ENCODE measurements at regions not wholly inside any gene's neighbourhood (a gene's known extent, or its start where the extent isn't known, plus 50 kb on each side); places are given as distances from the start of the nearest gene placed in this dataset.
A peak's percentile ranks its signal among the peaks of the same experiment; 100 is the strongest.

DNA sequence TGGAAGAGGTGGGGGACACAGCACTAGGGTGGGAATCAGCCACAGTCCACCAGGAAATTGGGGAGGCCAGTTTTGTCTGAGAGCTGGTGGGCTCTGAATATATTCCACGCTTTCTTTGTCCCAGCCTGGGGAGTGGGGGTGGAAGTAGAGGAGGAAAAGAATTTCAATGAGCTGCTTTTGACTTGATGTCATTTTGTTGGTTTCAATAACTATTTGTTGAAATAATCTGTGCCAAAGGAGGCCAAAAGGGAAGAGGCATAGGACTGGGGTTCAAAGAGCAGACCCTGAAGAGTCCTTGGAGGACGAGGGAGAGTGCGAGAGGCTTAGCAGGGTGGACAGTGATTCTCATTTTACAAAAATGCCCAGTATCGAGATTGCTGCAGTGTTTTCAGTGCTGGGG is 262.3 kb downstream of the SHQ1 start:
- ATAC-seq (ENCODE audit: low read depth in 2 of 2) (no peak), DNase-seq (no peak)
- Histone ChIP-seq H3K4me3 (ENCODE audit: low read depth, low read length) (no peak overlapping the region), H3K27ac (ENCODE audit: insufficient read depth, low read length, poor library complexity, severe bottlenecking) (no peak overlapping the region), H3K36me3 (ENCODE audit: control insufficient read depth, insufficient read depth, low read length) (no peaks in the 10 kb centered on the region), H3K9me3 (ENCODE audit: control insufficient read depth in 2 of 2, low read length in 2 of 2) (no peaks in the 10 kb centered on the region), H3K27me3 (ENCODE audit: control insufficient read depth, insufficient read depth, low read length) (no peaks in the 10 kb centered on the region), H3K4me1 (ENCODE audit: control insufficient read depth, insufficient read depth, low read length, poor library complexity, severe bottlenecking) (no peaks in the 10 kb centered on the region)
- Mint-ChIP-seq H3K9me3 (peaks cover 0 to 2% (median 0%) of the 10 kb centered on the region in 7 donors), H3K36me3 (no peaks in the 10 kb centered on the region), H3K4me3 (no peak overlapping the region), H3K27me3 (no peaks in the 10 kb centered on the region), H3K27ac (no peak overlapping the region), H3K4me1 (peaks cover 0 to 2% (median 0%) of the 10 kb centered on the region in 4 donors)

DNA sequence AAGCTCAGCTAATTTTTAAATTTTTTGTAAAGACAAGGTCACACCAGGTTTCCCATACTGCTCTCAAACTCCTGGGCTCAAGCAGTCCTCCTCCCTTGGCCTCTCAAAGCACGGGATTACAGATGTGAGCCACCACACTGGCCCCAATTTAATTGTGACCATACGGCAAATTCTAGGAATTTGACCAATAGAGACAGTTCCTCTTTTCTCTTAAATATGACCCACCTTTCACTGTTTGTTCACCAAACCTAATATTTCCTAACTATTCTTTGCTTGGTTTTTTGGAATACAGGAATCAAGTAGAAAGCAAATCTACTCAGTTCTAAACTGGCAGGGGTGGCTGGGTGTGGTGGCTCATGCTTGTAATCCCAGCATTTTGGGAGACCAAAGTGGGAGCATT is 264.0 kb downstream of the SHQ1 start:
- H3K27ac ChIP-seq (ENCODE audit: insufficient read depth, low read length, poor library complexity, severe bottlenecking): no peak overlapping the region
- no peak overlapping the region for H3K4me3 ChIP-seq (ENCODE audit: low read depth, low read length)
- DNase-seq (no peak), ATAC-seq (ENCODE audit: low read depth in 2 of 2) (no peak)
- Mint-ChIP-seq H3K4me1 (peaks cover 0 to under 1% (median 0%) of the 10 kb centered on the region in 4 donors), H3K4me3 (no peak overlapping the region), H3K9me3 (peaks cover 0 to 2% (median 0%) of the 10 kb centered on the region in 7 donors), H3K36me3 (no peaks in the 10 kb centered on the region), H3K27ac (no peak overlapping the region), H3K27me3 (no peaks in the 10 kb centered on the region)
- no peaks in the 10 kb centered on the region for H3K4me1 ChIP-seq (ENCODE audit: control insufficient read depth, insufficient read depth, low read length, poor library complexity, severe bottlenecking)
- H3K27me3 ChIP-seq (ENCODE audit: control insufficient read depth, insufficient read depth, low read length): no peaks in the 10 kb centered on the region
- H3K9me3 ChIP-seq (ENCODE audit: control insufficient read depth in 2 of 2, low read length in 2 of 2): no peaks in the 10 kb centered on the region
- H3K36me3 ChIP-seq (ENCODE audit: control insufficient read depth, insufficient read depth, low read length): no peaks in the 10 kb centered on the region

DNA sequence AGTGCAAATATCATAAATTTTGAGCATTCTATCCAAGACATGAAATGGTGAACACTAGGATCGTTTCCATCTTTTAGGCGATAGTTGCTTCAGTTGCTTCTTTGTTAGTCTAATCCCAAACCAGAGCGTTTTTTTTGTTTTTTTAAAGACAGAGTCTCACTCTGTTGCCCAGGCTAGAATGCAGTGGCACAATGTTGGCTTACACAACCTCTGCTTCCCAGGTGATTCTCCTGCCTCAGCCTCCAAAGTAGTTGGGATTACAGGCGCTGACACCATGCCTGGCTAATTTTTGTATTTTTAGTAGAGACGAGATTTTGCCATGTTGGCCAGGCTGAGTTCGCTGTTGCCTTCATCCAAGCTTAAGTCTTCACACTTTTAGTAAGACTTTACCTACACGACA is 265.3 kb downstream of the SHQ1 start:
- H3K36me3 Mint-ChIP-seq: no peaks in the 10 kb centered on the region
- Histone ChIP-seq H3K9me3 (ENCODE audit: control insufficient read depth in 2 of 2, low read length in 2 of 2) (no peaks in the 10 kb centered on the region), H3K4me1 (ENCODE audit: control insufficient read depth, insufficient read depth, low read length, poor library complexity, severe bottlenecking) (no peaks in the 10 kb centered on the region), H3K27me3 (ENCODE audit: control insufficient read depth, insufficient read depth, low read length) (no peaks in the 10 kb centered on the region), H3K27ac (ENCODE audit: insufficient read depth, low read length, poor library complexity, severe bottlenecking) (no peak overlapping the region), H3K36me3 (ENCODE audit: control insufficient read depth, insufficient read depth, low read length) (no peaks in the 10 kb centered on the region), H3K4me3 (ENCODE audit: low read depth, low read length) (no peak overlapping the region)
- H3K27me3 Mint-ChIP-seq: no peaks in the 10 kb centered on the region
- peaks cover 0 to 2% (median 0%) of the 10 kb centered on the region in 7 donors for H3K9me3 Mint-ChIP-seq
- ATAC-seq (ENCODE audit: low read depth in 2 of 2) (no peak), DNase-seq (no peak)
- no peak overlapping the region for H3K27ac Mint-ChIP-seq
- no peaks in the 10 kb centered on the region for H3K4me1 Mint-ChIP-seq
- H3K4me3 Mint-ChIP-seq: no peak overlapping the region

DNA sequence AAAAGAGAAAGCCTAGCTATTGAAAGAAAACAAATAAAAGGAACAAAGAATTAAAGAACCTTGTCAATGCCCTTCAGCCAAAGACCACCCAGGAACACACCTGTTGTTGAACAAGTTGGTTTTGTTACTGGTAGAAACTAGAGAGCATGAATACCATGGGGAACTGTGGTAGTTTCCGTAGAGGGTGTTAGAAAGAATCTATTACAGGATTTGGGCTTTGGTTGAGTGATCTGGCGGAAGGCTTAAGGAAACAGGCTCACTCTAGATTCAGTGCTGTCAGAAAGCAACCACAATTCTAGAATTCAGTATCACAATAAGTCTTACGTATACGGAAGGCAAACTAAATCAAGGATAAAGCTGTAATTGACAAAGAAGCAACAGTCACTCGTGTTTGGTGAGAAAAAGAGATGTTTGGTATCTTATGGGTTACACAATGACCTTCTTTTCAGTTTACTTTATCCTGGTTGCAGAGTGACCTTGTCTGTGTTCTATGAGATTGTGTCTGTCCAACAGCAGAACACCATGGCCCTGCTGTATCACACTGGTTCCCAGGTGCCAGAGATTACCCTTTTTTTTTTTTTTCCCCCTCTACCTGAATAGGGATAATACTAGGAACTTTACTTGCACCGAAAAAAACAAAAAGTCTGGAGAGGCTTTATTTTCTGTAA is 265.9 kb downstream of the SHQ1 start:
- Histone ChIP-seq H3K27me3 (ENCODE audit: control insufficient read depth, insufficient read depth, low read length) (no peaks in the 10 kb centered on the region), H3K36me3 (ENCODE audit: control insufficient read depth, insufficient read depth, low read length) (no peaks in the 10 kb centered on the region), H3K4me3 (ENCODE audit: low read depth, low read length) (no peak overlapping the region), H3K4me1 (ENCODE audit: control insufficient read depth, insufficient read depth, low read length, poor library complexity, severe bottlenecking) (no peaks in the 10 kb centered on the region), H3K9me3 (ENCODE audit: control insufficient read depth in 2 of 2, low read length in 2 of 2) (no peaks in the 10 kb centered on the region), H3K27ac (ENCODE audit: insufficient read depth, low read length, poor library complexity, severe bottlenecking) (no peak overlapping the region)
- peaks cover 0 to 2% (median 0%) of the 10 kb centered on the region in 4 donors for H3K4me1 Mint-ChIP-seq
- no peaks in the 10 kb centered on the region for H3K36me3 Mint-ChIP-seq
- H3K9me3 Mint-ChIP-seq: peaks cover 0 to 3% (median 0%) of the 10 kb centered on the region in 7 donors
- H3K27ac Mint-ChIP-seq: no peak overlapping the region
- no peaks in the 10 kb centered on the region for H3K27me3 Mint-ChIP-seq
- H3K4me3 Mint-ChIP-seq: no peak overlapping the region
- no peak for ATAC-seq (ENCODE audit: low read depth in 2 of 2)
- no peak for DNase-seq

DNA sequence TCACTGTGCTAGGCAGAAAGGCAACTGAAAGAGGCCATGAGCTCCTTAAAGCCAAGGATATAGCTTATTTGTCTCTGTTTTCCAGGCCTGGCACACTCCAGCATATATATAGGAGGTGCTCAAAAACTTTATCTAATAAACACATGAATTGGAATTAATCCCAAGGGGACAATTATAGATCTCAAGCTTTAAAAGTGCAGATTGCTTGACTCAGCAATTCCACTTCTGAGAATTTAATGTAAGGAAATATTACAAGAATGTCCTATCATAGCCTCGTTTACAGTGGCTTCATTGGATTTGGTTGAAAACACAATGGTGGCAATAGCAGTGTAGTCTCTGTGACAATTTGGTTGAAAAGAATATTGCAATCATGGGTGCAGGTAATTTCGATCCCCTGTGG is 267.3 kb downstream of the SHQ1 start:
- no peak overlapping the region for H3K4me3 Mint-ChIP-seq
- ATAC-seq (ENCODE audit: low read depth in 2 of 2) (no peak), DNase-seq (no peak)
- H3K36me3 Mint-ChIP-seq: no peaks in the 10 kb centered on the region
- no peaks in the 10 kb centered on the region for H3K27me3 Mint-ChIP-seq
- Histone ChIP-seq H3K4me1 (ENCODE audit: control insufficient read depth, insufficient read depth, low read length, poor library complexity, severe bottlenecking) (no peaks in the 10 kb centered on the region), H3K36me3 (ENCODE audit: control insufficient read depth, insufficient read depth, low read length) (no peaks in the 10 kb centered on the region), H3K4me3 (ENCODE audit: low read depth, low read length) (no peak overlapping the region), H3K27me3 (ENCODE audit: control insufficient read depth, insufficient read depth, low read length) (no peaks in the 10 kb centered on the region), H3K27ac (ENCODE audit: insufficient read depth, low read length, poor library complexity, severe bottlenecking) (no peak overlapping the region), H3K9me3 (ENCODE audit: control insufficient read depth in 2 of 2, low read length in 2 of 2) (no peaks in the 10 kb centered on the region)
- peaks cover 0 to 2% (median 0%) of the 10 kb centered on the region in 4 donors for H3K4me1 Mint-ChIP-seq
- H3K9me3 Mint-ChIP-seq: peaks cover 0 to 3% (median 0%) of the 10 kb centered on the region in 7 donors
- H3K27ac Mint-ChIP-seq: no peak overlapping the region

DNA sequence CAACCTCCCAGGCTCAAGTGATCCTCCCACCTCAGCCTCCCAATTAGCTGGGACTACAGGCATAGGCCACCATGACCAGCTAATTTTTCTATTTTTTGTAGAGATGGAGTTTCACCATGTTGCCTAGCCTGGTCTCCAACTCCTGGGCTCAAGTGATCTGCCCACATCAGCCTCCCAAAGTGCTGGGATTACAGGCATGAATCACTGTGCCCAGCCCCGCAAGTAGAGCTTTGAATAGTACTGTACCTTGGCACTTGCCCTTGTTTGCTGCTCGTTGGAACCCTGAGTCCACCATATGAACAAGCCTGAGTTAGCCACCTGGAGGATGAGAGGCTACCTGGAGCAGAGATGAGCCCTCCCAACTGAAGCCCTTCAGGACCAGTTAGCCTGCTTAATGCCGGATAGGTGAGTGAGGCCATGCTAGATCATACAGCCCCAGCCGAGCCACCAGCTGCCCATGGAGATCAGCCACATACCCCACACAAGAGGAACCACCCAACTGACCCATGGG is 267.9 kb downstream of the SHQ1 start:
- no peaks in the 10 kb centered on the region for H3K36me3 ChIP-seq (ENCODE audit: control insufficient read depth, insufficient read depth, low read length)
- ATAC-seq (ENCODE audit: low read depth in 2 of 2): no peak
- peaks cover 0 to 2% (median 0%) of the 10 kb centered on the region in 4 donors for H3K4me1 Mint-ChIP-seq
- H3K27me3 ChIP-seq (ENCODE audit: control insufficient read depth, insufficient read depth, low read length): no peaks in the 10 kb centered on the region
- no peaks in the 10 kb centered on the region for H3K4me1 ChIP-seq (ENCODE audit: control insufficient read depth, insufficient read depth, low read length, poor library complexity, severe bottlenecking)
- no peaks in the 10 kb centered on the region for H3K36me3 Mint-ChIP-seq
- H3K4me3 ChIP-seq (ENCODE audit: low read depth, low read length): no peak overlapping the region
- peak overlapping the region in 1 of 3 donors; percentile 63 for H3K27ac Mint-ChIP-seq
- DNase-seq: no peak
- no peaks in the 10 kb centered on the region for H3K9me3 ChIP-seq (ENCODE audit: control insufficient read depth in 2 of 2, low read length in 2 of 2)
- H3K9me3 Mint-ChIP-seq: peaks cover 0 to 3% (median 0%) of the 10 kb centered on the region in 7 donors
- H3K4me3 Mint-ChIP-seq: no peak overlapping the region
- H3K27ac ChIP-seq (ENCODE audit: insufficient read depth, low read length, poor library complexity, severe bottlenecking): no peak overlapping the region
- no peaks in the 10 kb centered on the region for H3K27me3 Mint-ChIP-seq

DNA sequence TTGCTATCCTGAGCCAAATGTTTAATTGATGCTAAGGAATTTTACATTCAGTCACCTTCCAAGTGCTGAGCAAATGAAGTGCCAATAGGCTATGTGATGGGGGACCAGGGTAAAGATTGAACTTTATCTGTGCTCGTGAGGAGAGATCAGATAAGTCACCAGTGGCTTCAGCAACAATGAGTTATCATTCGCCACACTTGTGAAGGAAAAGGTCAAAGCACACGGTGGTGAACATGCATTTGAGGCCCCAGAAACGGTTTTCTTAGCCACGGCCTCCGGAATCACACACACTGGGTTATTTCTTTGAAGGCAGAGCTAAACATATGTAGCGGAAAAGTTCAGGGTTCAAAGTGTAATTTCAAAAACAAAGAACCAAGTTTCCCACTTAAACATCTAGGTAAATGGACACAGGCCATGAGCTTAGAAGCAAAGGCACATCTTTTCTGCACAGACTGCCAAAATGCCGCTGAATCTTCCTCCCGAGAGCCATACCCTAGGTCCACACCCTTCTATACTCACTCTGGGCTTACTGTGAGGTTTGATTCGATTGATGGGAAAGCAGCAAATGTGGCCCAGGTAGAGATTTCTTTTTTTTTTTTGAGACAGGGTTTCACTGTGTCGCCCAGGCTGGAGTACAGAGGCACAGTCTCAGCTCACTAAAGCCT is 268.5 kb downstream of the SHQ1 start:
- H3K27ac ChIP-seq (ENCODE audit: insufficient read depth, low read length, poor library complexity, severe bottlenecking): no peak overlapping the region
- Mint-ChIP-seq H3K4me1 (peaks cover 0 to 2% (median 0%) of the 10 kb centered on the region in 4 donors), H3K9me3 (peaks cover 0 to 3% (median 0%) of the 10 kb centered on the region in 7 donors), H3K36me3 (no peaks in the 10 kb centered on the region), H3K27ac (no peak overlapping the region), H3K27me3 (no peaks in the 10 kb centered on the region), H3K4me3 (no peak overlapping the region)
- no peaks in the 10 kb centered on the region for H3K27me3 ChIP-seq (ENCODE audit: control insufficient read depth, insufficient read depth, low read length)
- H3K4me1 ChIP-seq (ENCODE audit: control insufficient read depth, insufficient read depth, low read length, poor library complexity, severe bottlenecking): no peaks in the 10 kb centered on the region
- H3K9me3 ChIP-seq (ENCODE audit: control insufficient read depth in 2 of 2, low read length in 2 of 2): no peaks in the 10 kb centered on the region
- no peak for DNase-seq
- H3K36me3 ChIP-seq (ENCODE audit: control insufficient read depth, insufficient read depth, low read length): no peaks in the 10 kb centered on the region
- no peak for ATAC-seq (ENCODE audit: low read depth in 2 of 2)
- H3K4me3 ChIP-seq (ENCODE audit: low read depth, low read length): no peak overlapping the region

DNA sequence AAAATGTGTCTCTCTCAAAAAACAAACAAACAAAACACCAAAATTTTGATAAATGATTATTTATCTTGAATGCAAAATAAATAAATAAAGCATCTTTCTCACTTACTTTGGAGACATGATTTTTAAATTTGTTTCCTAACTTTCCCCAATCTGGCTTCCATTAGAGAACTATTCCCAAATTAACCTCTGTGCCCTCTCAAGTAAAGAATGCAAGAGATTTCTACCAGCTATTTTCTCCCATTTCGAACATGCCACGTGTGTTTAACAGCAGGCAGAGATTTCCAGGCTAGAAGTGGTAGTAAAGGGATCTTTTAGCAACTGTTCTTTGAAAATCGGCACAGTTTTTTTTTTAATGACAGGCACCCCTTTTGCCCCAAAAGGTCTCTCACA is 269.1 kb downstream of the SHQ1 start:
- Mint-ChIP-seq H3K27me3 (no peaks in the 10 kb centered on the region), H3K36me3 (no peaks in the 10 kb centered on the region), H3K4me1 (peaks cover 0 to 2% (median 0%) of the 10 kb centered on the region in 4 donors), H3K4me3 (no peak overlapping the region), H3K9me3 (peaks cover 0 to 3% (median 0%) of the 10 kb centered on the region in 7 donors), H3K27ac (no peak overlapping the region)
- no peak overlapping the region for H3K27ac ChIP-seq (ENCODE audit: insufficient read depth, low read length, poor library complexity, severe bottlenecking)
- no peak for DNase-seq
- ATAC-seq (ENCODE audit: low read depth in 2 of 2): no peak
- H3K36me3 ChIP-seq (ENCODE audit: control insufficient read depth, insufficient read depth, low read length): no peaks in the 10 kb centered on the region
- no peak overlapping the region for H3K4me3 ChIP-seq (ENCODE audit: low read depth, low read length)
- no peaks in the 10 kb centered on the region for H3K4me1 ChIP-seq (ENCODE audit: control insufficient read depth, insufficient read depth, low read length, poor library complexity, severe bottlenecking)
- no peaks in the 10 kb centered on the region for H3K27me3 ChIP-seq (ENCODE audit: control insufficient read depth, insufficient read depth, low read length)
- H3K9me3 ChIP-seq (ENCODE audit: control insufficient read depth in 2 of 2, low read length in 2 of 2): no peaks in the 10 kb centered on the region
